ENCODE measurements at regions not wholly inside any gene's neighbourhood (a gene's known extent, or its start where the extent isn't known, plus 50 kb on each side); places are given as distances from the start of the nearest gene placed in this dataset.

DNA sequence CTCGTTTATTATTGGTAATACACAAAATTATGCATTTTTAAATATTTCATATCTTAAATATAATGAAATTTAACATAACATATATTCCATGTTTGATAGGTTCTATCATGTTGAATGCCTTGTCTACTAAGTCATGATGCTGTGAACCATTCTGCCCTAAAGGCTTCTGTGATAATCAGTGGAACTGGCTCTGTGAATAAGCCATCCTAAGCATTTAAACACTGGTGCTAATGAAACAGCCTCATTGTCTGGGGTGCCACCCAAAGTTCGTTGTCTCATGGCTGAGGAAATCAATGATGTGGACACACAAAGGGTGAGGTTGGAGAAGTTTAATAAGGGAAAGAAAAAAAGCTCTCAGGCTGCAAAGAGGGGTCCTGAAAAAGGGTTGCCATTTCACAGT, 264.7 kb upstream of the ZRANB2 start:
- H3K9me3 ChIP-seq (ENCODE audit: control insufficient read depth, insufficient read depth, low read length): peaks cover 20% of the 10 kb centered on the region; the same call in 1 of the 2 replicates
- H3K27me3 ChIP-seq (ENCODE audit: control insufficient read depth, insufficient read depth, low read length): no peaks in the 10 kb centered on the region
- no peak overlapping the region for H3K4me3 ChIP-seq (ENCODE audit: low read depth, low read length)
- no peaks in the 10 kb centered on the region for H3K36me3 ChIP-seq (ENCODE audit: control insufficient read depth, insufficient read depth, low read length)
- no peak overlapping the region for H3K27ac ChIP-seq (ENCODE audit: low read depth, low read length)
- no peak overlapping the region for H3K9ac ChIP-seq (ENCODE audit: low read depth, low read length)
- no peaks in the 10 kb centered on the region for H3K4me1 ChIP-seq (ENCODE audit: control insufficient read depth, insufficient read depth, low read length)

- Histone ChIP-seq H3K27me3 (ENCODE audit: control insufficient read depth, insufficient read depth, low read length) (no peaks in the 10 kb centered on the region), H3K4me3 (ENCODE audit: low read depth, low read length) (no peak overlapping the region), H3K27ac (ENCODE audit: low read depth, low read length) (no peak overlapping the region), H3K9ac (ENCODE audit: low read depth, low read length) (no peak overlapping the region), H3K9me3 (ENCODE audit: control insufficient read depth, insufficient read depth, low read length) (peaks cover 32% of the 10 kb centered on the region), H3K36me3 (ENCODE audit: control insufficient read depth, insufficient read depth, low read length) (no peaks in the 10 kb centered on the region), H3K4me1 (ENCODE audit: control insufficient read depth, insufficient read depth, low read length) (no peaks in the 10 kb centered on the region)
Observed at GRCh38 chr1:71343686-71344416, 263.0 kb upstream of the ZRANB2 start.

DNA sequence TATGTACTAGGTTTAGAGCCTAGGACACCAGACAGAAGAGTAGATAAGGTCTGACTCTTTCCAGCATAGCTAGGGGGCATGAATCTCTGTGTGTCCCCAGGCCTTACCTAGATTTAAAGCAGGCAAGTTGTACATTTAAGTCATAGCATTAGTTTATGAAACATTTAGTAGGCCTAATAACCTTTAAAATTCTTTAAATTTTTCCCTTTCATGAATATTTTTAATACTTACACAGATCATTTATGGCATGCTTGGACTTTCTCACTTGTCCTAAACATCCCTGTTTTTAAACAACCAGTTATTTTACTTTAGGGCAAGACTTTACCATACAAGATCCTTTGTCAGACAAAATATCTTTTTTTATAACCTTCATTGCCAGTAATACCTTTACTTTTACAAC, 258.4 kb upstream of the ZRANB2 start:
- no peaks in the 10 kb centered on the region for H3K4me1 ChIP-seq (ENCODE audit: control insufficient read depth, insufficient read depth, low read length)
- H3K4me3 ChIP-seq (ENCODE audit: low read depth, low read length): no peak overlapping the region
- no peaks in the 10 kb centered on the region for H3K27me3 ChIP-seq (ENCODE audit: control insufficient read depth, insufficient read depth, low read length)
- no peaks in the 10 kb centered on the region for H3K36me3 ChIP-seq (ENCODE audit: control insufficient read depth, insufficient read depth, low read length)
- no peak overlapping the region for H3K27ac ChIP-seq (ENCODE audit: low read depth, low read length)
- H3K9me3 ChIP-seq (ENCODE audit: control insufficient read depth, insufficient read depth, low read length): peaks cover 62% of the 10 kb centered on the region
- no peak overlapping the region for H3K9ac ChIP-seq (ENCODE audit: low read depth, low read length)

GRCh38 chr1:71330991-71331390, 250.2 kb upstream of the ZRANB2 start:
- Histone ChIP-seq H3K4me3 (ENCODE audit: low read depth, low read length) (no peak overlapping the region), H3K9me3 (ENCODE audit: control insufficient read depth, insufficient read depth, low read length) (peaks cover 7% of the 10 kb centered on the region; the same call in 1 of the 2 replicates), H3K27ac (ENCODE audit: low read depth, low read length) (no peak overlapping the region), H3K4me1 (ENCODE audit: control insufficient read depth, insufficient read depth, low read length) (no peaks in the 10 kb centered on the region), H3K27me3 (ENCODE audit: control insufficient read depth, insufficient read depth, low read length) (no peaks in the 10 kb centered on the region), H3K9ac (ENCODE audit: low read depth, low read length) (no peak overlapping the region), H3K36me3 (ENCODE audit: control insufficient read depth, insufficient read depth, low read length) (no peaks in the 10 kb centered on the region)

GRCh38 chr1:71324671-71325267, 243.9 kb upstream of the ZRANB2 start:
- Histone ChIP-seq H3K9me3 (ENCODE audit: control insufficient read depth, insufficient read depth, low read length) (0 out of 2 replicates have a peak, but pooled peaks cover 4% of the 10 kb centered on the region), H3K27me3 (ENCODE audit: control insufficient read depth, insufficient read depth, low read length) (no peaks in the 10 kb centered on the region), H3K9ac (ENCODE audit: low read depth, low read length) (no peak overlapping the region), H3K4me1 (ENCODE audit: control insufficient read depth, insufficient read depth, low read length) (no peaks in the 10 kb centered on the region), H3K4me3 (ENCODE audit: low read depth, low read length) (no peak overlapping the region), H3K36me3 (ENCODE audit: control insufficient read depth, insufficient read depth, low read length) (no peaks in the 10 kb centered on the region), H3K27ac (ENCODE audit: low read depth, low read length) (no peak overlapping the region)

DNA sequence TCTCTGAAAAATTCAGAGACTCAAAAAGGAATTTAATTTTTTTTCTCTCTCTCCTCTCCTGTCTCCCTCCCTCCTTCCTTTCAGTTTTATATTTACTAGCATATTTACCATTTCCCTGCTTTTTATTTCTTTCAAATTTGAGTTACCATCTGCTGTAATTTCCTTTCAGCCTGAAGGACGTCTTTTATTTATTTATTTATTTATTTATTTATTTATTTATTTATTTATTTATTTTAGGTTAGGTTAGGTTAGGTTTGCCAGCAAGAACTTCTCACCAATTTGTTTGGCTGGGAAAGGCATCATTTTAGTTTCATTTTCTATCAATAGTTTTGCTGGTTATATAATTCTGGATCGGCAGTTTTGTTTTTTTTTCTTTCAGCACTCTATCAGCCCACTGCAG, 231.7 kb upstream of the ZRANB2 start:
- Histone ChIP-seq H3K27ac (ENCODE audit: low read depth, low read length) (no peak overlapping the region), H3K9ac (ENCODE audit: low read depth, low read length) (no peak overlapping the region), H3K4me1 (ENCODE audit: control insufficient read depth, insufficient read depth, low read length) (no peaks in the 10 kb centered on the region), H3K9me3 (ENCODE audit: control insufficient read depth, insufficient read depth, low read length) (no peaks in the 10 kb centered on the region), H3K36me3 (ENCODE audit: control insufficient read depth, insufficient read depth, low read length) (no peaks in the 10 kb centered on the region), H3K27me3 (ENCODE audit: control insufficient read depth, insufficient read depth, low read length) (no peaks in the 10 kb centered on the region), H3K4me3 (ENCODE audit: low read depth, low read length) (no peak overlapping the region)

GRCh38 chr1:71311376-71311775, 230.5 kb upstream of the ZRANB2 start:
- H3K9ac ChIP-seq (ENCODE audit: low read depth, low read length): no peak overlapping the region
- H3K4me1 ChIP-seq (ENCODE audit: control insufficient read depth, insufficient read depth, low read length): no peaks in the 10 kb centered on the region
- H3K4me3 ChIP-seq (ENCODE audit: low read depth, low read length): no peak overlapping the region
- no peaks in the 10 kb centered on the region for H3K9me3 ChIP-seq (ENCODE audit: control insufficient read depth, insufficient read depth, low read length)
- H3K27me3 ChIP-seq (ENCODE audit: control insufficient read depth, insufficient read depth, low read length): no peaks in the 10 kb centered on the region
- no peaks in the 10 kb centered on the region for H3K36me3 ChIP-seq (ENCODE audit: control insufficient read depth, insufficient read depth, low read length)
- no peak overlapping the region for H3K27ac ChIP-seq (ENCODE audit: low read depth, low read length)

DNA sequence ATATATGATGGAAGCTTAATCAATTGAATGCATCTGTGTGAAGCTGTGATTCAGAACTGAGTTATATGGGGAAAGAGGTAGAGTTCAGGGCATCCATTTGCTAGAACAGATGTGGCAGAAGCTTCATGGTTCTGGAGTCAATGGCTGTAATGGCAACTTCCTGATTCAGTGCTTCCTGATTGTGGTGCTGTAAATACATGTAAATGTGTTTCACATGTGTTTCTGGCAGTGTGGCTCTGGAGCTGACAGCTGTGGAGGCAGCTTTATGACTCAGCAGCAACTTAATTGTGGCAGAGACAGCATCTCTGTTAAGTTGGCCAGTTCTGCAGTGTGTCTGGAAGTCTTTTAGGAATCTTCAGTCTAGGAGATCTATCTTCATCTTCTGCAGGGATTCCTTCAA, 226.6 kb upstream of the ZRANB2 start:
- Histone ChIP-seq H3K9me3 (ENCODE audit: control insufficient read depth, insufficient read depth, low read length) (no peaks in the 10 kb centered on the region), H3K4me3 (ENCODE audit: low read depth, low read length) (no peak overlapping the region), H3K27me3 (ENCODE audit: control insufficient read depth, insufficient read depth, low read length) (no peaks in the 10 kb centered on the region), H3K9ac (ENCODE audit: low read depth, low read length) (no peak overlapping the region), H3K4me1 (ENCODE audit: control insufficient read depth, insufficient read depth, low read length) (no peaks in the 10 kb centered on the region), H3K27ac (ENCODE audit: low read depth, low read length) (no peak overlapping the region), H3K36me3 (ENCODE audit: control insufficient read depth, insufficient read depth, low read length) (no peaks in the 10 kb centered on the region)

GRCh38 chr1:71304125-71304524, 223.3 kb upstream of the ZRANB2 start:
- no peak overlapping the region for H3K4me3 ChIP-seq (ENCODE audit: low read depth, low read length)
- no peak overlapping the region for H3K9ac ChIP-seq (ENCODE audit: low read depth, low read length)
- no peaks in the 10 kb centered on the region for H3K9me3 ChIP-seq (ENCODE audit: control insufficient read depth, insufficient read depth, low read length)
- no peaks in the 10 kb centered on the region for H3K27me3 ChIP-seq (ENCODE audit: control insufficient read depth, insufficient read depth, low read length)
- H3K27ac ChIP-seq (ENCODE audit: low read depth, low read length): no peak overlapping the region
- no peaks in the 10 kb centered on the region for H3K36me3 ChIP-seq (ENCODE audit: control insufficient read depth, insufficient read depth, low read length)
- no peaks in the 10 kb centered on the region for H3K4me1 ChIP-seq (ENCODE audit: control insufficient read depth, insufficient read depth, low read length)

DNA sequence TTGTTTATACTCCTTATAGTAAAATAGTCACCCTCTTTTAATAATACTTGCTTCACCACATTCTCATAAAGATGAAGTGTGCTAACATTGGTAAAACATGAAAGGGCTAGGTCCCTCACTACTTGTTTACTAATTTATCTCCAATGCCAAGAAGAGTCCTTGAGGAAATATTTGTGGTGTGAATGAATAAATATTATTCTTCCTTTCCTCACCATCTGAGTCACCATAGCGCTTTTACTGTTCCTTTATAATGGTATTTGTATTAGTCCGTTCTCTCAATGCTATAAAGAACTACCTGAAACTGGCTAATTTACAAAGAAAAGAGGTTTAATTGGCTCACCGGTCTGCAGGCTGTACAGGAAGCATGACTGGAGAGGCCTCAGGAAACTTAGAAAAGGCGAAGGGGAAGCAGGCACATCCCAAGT, 222.8 kb upstream of the ZRANB2 start:
- Histone ChIP-seq H3K27ac (ENCODE audit: low read depth, low read length) (no peak overlapping the region), H3K9me3 (ENCODE audit: control insufficient read depth, insufficient read depth, low read length) (no peaks in the 10 kb centered on the region), H3K9ac (ENCODE audit: low read depth, low read length) (no peak overlapping the region), H3K27me3 (ENCODE audit: control insufficient read depth, insufficient read depth, low read length) (no peaks in the 10 kb centered on the region), H3K36me3 (ENCODE audit: control insufficient read depth, insufficient read depth, low read length) (no peaks in the 10 kb centered on the region), H3K4me1 (ENCODE audit: control insufficient read depth, insufficient read depth, low read length) (no peaks in the 10 kb centered on the region), H3K4me3 (ENCODE audit: low read depth, low read length) (no peak overlapping the region)

GRCh38 chr1:71298633-71299032, 217.8 kb upstream of the ZRANB2 start:
- H3K4me1 ChIP-seq (ENCODE audit: control insufficient read depth, insufficient read depth, low read length): no peaks in the 10 kb centered on the region
- no peak overlapping the region for H3K4me3 ChIP-seq (ENCODE audit: low read depth, low read length)
- H3K27me3 ChIP-seq (ENCODE audit: control insufficient read depth, insufficient read depth, low read length): no peaks in the 10 kb centered on the region
- no peak overlapping the region for H3K9ac ChIP-seq (ENCODE audit: low read depth, low read length)
- H3K27ac ChIP-seq (ENCODE audit: low read depth, low read length): no peak overlapping the region
- H3K36me3 ChIP-seq (ENCODE audit: control insufficient read depth, insufficient read depth, low read length): no peaks in the 10 kb centered on the region
- H3K9me3 ChIP-seq (ENCODE audit: control insufficient read depth, insufficient read depth, low read length): no peaks in the 10 kb centered on the region

Data from HUES48 (cell line).